ENCODE measurements at regions not wholly inside any gene's neighbourhood (a gene's known extent, or its start where the extent isn't known, plus 50 kb on each side); places are given as distances from the start of the nearest gene placed in this dataset.

- H3K27me3 ChIP-seq (ENCODE audit: insufficient read depth in 3 of 3, low read length in 2 of 3): no peaks in the 10 kb centered on the region
- no peak for TF ChIP-seq CTCF (IDR thresholded peaks at IDR 0.05)
- intact Hi-C loops (cut with DNase I): no loop called here
- no peaks in the 10 kb centered on the region for H3K36me3 ChIP-seq (ENCODE audit: insufficient read depth in 1 of 2, low read depth in 1 of 2)
- peaks cover 13% of the 10 kb centered on the region for H3K9me3 ChIP-seq
- no peak for ATAC-seq
- DNase-seq: no peak
- 30 to 50% (median 36%) methylated on average over 1 of the region's 1 CpG for WGBS, 3 donors
- no peaks in the 10 kb centered on the region for H3K4me1 ChIP-seq
- no peak overlapping the region for H3K4me3 ChIP-seq
- no peak overlapping the region for H3K27ac ChIP-seq
Observed at GRCh38 chr18:43442571-43442970, 165.3 kb upstream of the SYT4 start.

GRCh38 chr18:43465483-43465882, 188.2 kb upstream of the SYT4 start:
- Histone ChIP-seq H3K9me3 (no peaks in the 10 kb centered on the region), H3K27ac (no peak overlapping the region), H3K4me1 (no peaks in the 10 kb centered on the region), H3K4me3 (no peak overlapping the region), H3K27me3 (ENCODE audit: insufficient read depth in 3 of 3, low read length in 2 of 3) (no peaks in the 10 kb centered on the region), H3K36me3 (ENCODE audit: insufficient read depth in 1 of 2, low read depth in 1 of 2) (no peaks in the 10 kb centered on the region)
- TF ChIP-seq CTCF (IDR thresholded peaks at IDR 0.05): no peak
- intact Hi-C loops (cut with DNase I): no loop called here
- DNase-seq: no peak
- ATAC-seq: no peak

- H3K4me3 ChIP-seq: no peak overlapping the region
- no peaks in the 10 kb centered on the region for H3K36me3 ChIP-seq (ENCODE audit: insufficient read depth in 1 of 2, low read depth in 1 of 2)
- DNase-seq: no peak
- no peak overlapping the region for H3K27ac ChIP-seq
- no peak for TF ChIP-seq CTCF (IDR thresholded peaks at IDR 0.05)
- no peak for ATAC-seq
- H3K27me3 ChIP-seq (ENCODE audit: insufficient read depth in 3 of 3, low read length in 2 of 3): no peaks in the 10 kb centered on the region
- no peaks in the 10 kb centered on the region for H3K9me3 ChIP-seq
- H3K4me1 ChIP-seq: no peaks in the 10 kb centered on the region
- intact Hi-C loops (cut with DNase I): no loop called here
- 72 to 77% (median 73%) methylated on average over 5 of the region's 5 CpGs for WGBS, 3 donors
Observed at GRCh38 chr18:43471873-43472272, 194.6 kb upstream of the SYT4 start.

GRCh38 chr18:43481069-43481468, 203.8 kb upstream of the SYT4 start:
- Histone ChIP-seq H3K4me1 (no peaks in the 10 kb centered on the region), H3K27me3 (ENCODE audit: insufficient read depth in 3 of 3, low read length in 2 of 3) (no peaks in the 10 kb centered on the region), H3K9me3 (no peaks in the 10 kb centered on the region), H3K36me3 (ENCODE audit: insufficient read depth in 1 of 2, low read depth in 1 of 2) (no peaks in the 10 kb centered on the region), H3K4me3 (no peak overlapping the region), H3K27ac (no peak overlapping the region)
- WGBS, 3 donors: 78 to 88% (median 87%) methylated on average over 3 of the region's 3 CpGs
- intact Hi-C loops (cut with DNase I): no loop called here
- DNase-seq (no peak), ATAC-seq (no peak)
- no peak for TF ChIP-seq CTCF (IDR thresholded peaks at IDR 0.05)

GRCh38 chr18:43482136-43482535, 204.8 kb upstream of the SYT4 start:
- DNase-seq: no peak
- 88 to 90% (median 89%) methylated on average over 14 of the region's 14 CpGs for WGBS, 3 donors
- H3K27me3 ChIP-seq (ENCODE audit: insufficient read depth in 3 of 3, low read length in 2 of 3): no peaks in the 10 kb centered on the region
- H3K9me3 ChIP-seq: no peaks in the 10 kb centered on the region
- no peak overlapping the region for H3K4me3 ChIP-seq
- TF ChIP-seq CTCF (IDR thresholded peaks at IDR 0.05): no peak
- no peak overlapping the region for H3K27ac ChIP-seq
- no peaks in the 10 kb centered on the region for H3K36me3 ChIP-seq (ENCODE audit: insufficient read depth in 1 of 2, low read depth in 1 of 2)
- no peak for ATAC-seq
- intact Hi-C loops (cut with DNase I): no loop called here
- H3K4me1 ChIP-seq: no peaks in the 10 kb centered on the region
